MM.1S (cell line): ENCODE measurements at regions not wholly inside any gene's neighbourhood (a gene's known extent, or its start where the extent isn't known, plus 50 kb on each side); places are given as distances from the start of the nearest gene placed in this dataset.

ENCODE experiments used
- DNase-seq: peaks from one replicate; pipeline ENCODE4 v3.0.0-alpha.2; 2015
- H2AFZ ChIP-seq: fragments of 300-600 bp; sonication (generic); 2 replicates; pipeline ENCODE4 v1.6.0; 2016; ENCODE audit warnings: antibody characterized with exemption, low read length
- H3F3A ChIP-seq: fragments of 300-600 bp; sonication (generic); 2 replicates; pipeline ENCODE4 v1.6.1; 2016; ENCODE audit warnings: mild to moderate bottlenecking, antibody characterized with exemption, low read length, moderate library complexity, mixed read lengths; ENCODE audit not compliant: insufficient read depth
- H3K27ac ChIP-seq: fragments of 300-600 bp; sonication (generic); 2 replicates; pipeline ENCODE4 v1.5.1; 2016; ENCODE audit warnings: mild to moderate bottlenecking, low read length
- H3K27me3 ChIP-seq: fragments of 300-600 bp; sonication (generic); replicated peaks from 2 replicates; pipeline ENCODE4 v1.6.0; 2016; ENCODE audit warnings: low read length; ENCODE audit not compliant: insufficient read depth
- H3K36me3 ChIP-seq: fragments of 300-600 bp; sonication (generic); replicated peaks from 2 replicates; pipeline ENCODE4 v1.6.1; 2016; ENCODE audit warnings: mild to moderate bottlenecking, low read length, mixed read lengths; ENCODE audit not compliant: insufficient read depth
- H3K4me1 ChIP-seq: fragments of 300-600 bp; sonication (generic); 2 replicates; pipeline ENCODE4 v1.6.1; 2016; ENCODE audit warnings: low read length, mixed read lengths
- H3K4me2 ChIP-seq: fragments of 300-600 bp; sonication (generic); 2 replicates; pipeline ENCODE4 v1.6.0; 2016; ENCODE audit warnings: low read depth, low read length
- H3K4me3 ChIP-seq: fragments of 300-600 bp; sonication (generic); 2 replicates; pipeline ENCODE4 v1.5.1; 2016; ENCODE audit warnings: low read length, mixed read lengths
- H3K79me2 ChIP-seq: fragments of 300-600 bp; sonication (generic); 2 replicates; pipeline ENCODE4 v1.6.1; 2016; ENCODE audit warnings: mixed run types, low read length, mixed read lengths
- H3K9ac ChIP-seq: fragments of 300-600 bp; sonication (generic); 2 replicates; pipeline ENCODE4 v1.6.1; 2016; ENCODE audit warnings: low read length, mixed read lengths
- H3K9me2 ChIP-seq: fragments of 300-600 bp; sonication (generic); replicated peaks from 2 replicates; pipeline ENCODE4 v1.6.1; 2016; ENCODE audit warnings: mild to moderate bottlenecking, low read length, mixed read lengths; ENCODE audit not compliant: insufficient read depth
- H3K9me3 ChIP-seq: fragments of 300-600 bp; sonication (generic); replicated peaks from 2 replicates; pipeline ENCODE4 v1.6.1; 2016; ENCODE audit warnings: mild to moderate bottlenecking, low read length, mixed read lengths; ENCODE audit not compliant: insufficient read depth
- H4K20me1 ChIP-seq: fragments of 300-600 bp; sonication (generic); 2 replicates; pipeline ENCODE4 v1.6.1; 2016; ENCODE audit warnings: mild to moderate bottlenecking, low read length, moderate library complexity, mixed read lengths; ENCODE audit not compliant: insufficient read depth
- CTCF ChIP-seq: fragments of 300-600 bp; sonication (generic); IDR thresholded peaks from 2 replicates; pipeline ENCODE4 v1.5.1; 2016; ENCODE audit warnings: antibody characterized with exemption, low read length, mixed read lengths
- EZH2 ChIP-seq: fragments of 300-600 bp; sonication (generic); optimal IDR thresholded peaks from 2 replicates; pipeline ENCODE3; 2017; ENCODE audit warnings: low read depth, mild to moderate bottlenecking, antibody characterized with exemption, low read length, mixed read lengths
- EZH2phosphoT487 ChIP-seq: fragments of 300-600 bp; sonication (generic); IDR thresholded peaks from 2 replicates; pipeline ENCODE4 v1.6.1; 2018; ENCODE audit warnings: antibody characterized with exemption, low read length

GRCh38 chr5:98111686-98112085 is 661.8 kb upstream of the RGMB start:
- TF ChIP-seq EZH2 (no peak), EZH2phosphoT487 (no peak), CTCF (no peak)
- DNase-seq, result no peak
- Histone ChIP-seq H3K4me2 (no peak overlapping the region), H3K9ac (no peak overlapping the region), H3K36me3 (no peaks in the 10 kb centered on the region), H3K9me2 (no peaks in the 10 kb centered on the region), H2AFZ (no peak overlapping the region), H4K20me1 (no peaks in the 10 kb centered on the region), H3K79me2 (no peaks in the 10 kb centered on the region), H3K4me3 (no peak overlapping the region), H3F3A (no peaks in the 10 kb centered on the region), H3K4me1 (no peaks in the 10 kb centered on the region), H3K27me3 (no peaks in the 10 kb centered on the region), H3K9me3 (no peaks in the 10 kb centered on the region), H3K27ac (no peak overlapping the region)

GRCh38 chr5:98121036-98121936 is 652.2 kb upstream of the RGMB start:
- no peak for DNase-seq
- no peak overlapping the region for H3K4me2 ChIP-seq

GRCh38 chr5:98128271-98128670 is 645.2 kb upstream of the RGMB start:
- H3K4me2 ChIP-seq, result no peak overlapping the region
- H3K9ac ChIP-seq, result no peak overlapping the region
- DNase-seq, result no peak
- H3K9me3 ChIP-seq, result no peaks in the 10 kb centered on the region
- no peaks in the 10 kb centered on the region for H3K4me1 ChIP-seq
- no peak overlapping the region for H2AFZ ChIP-seq
- no peaks in the 10 kb centered on the region for H3K79me2 ChIP-seq
- H4K20me1 ChIP-seq, result no peaks in the 10 kb centered on the region
- H3F3A ChIP-seq, result no peaks in the 10 kb centered on the region
- no peak overlapping the region for H3K27ac ChIP-seq
- no peaks in the 10 kb centered on the region for H3K27me3 ChIP-seq
- no peaks in the 10 kb centered on the region for H3K9me2 ChIP-seq
- H3K4me3 ChIP-seq, result no peak overlapping the region
- no peaks in the 10 kb centered on the region for H3K36me3 ChIP-seq
- TF ChIP-seq EZH2, result no peak
- TF ChIP-seq CTCF, result no peak
- TF ChIP-seq EZH2phosphoT487, result no peak

More at GRCh38 chr5:98121036-98121936, 652.2 kb upstream of the RGMB start:
- Histone ChIP-seq H3K27ac (no peak overlapping the region), H4K20me1 (no peaks in the 10 kb centered on the region), H3K9ac (no peak overlapping the region), H3K4me3 (no peak overlapping the region), H3K4me1 (no peaks in the 10 kb centered on the region), H3K27me3 (no peaks in the 10 kb centered on the region), H3K9me3 (no peaks in the 10 kb centered on the region), H3K36me3 (no peaks in the 10 kb centered on the region), H3K9me2 (no peaks in the 10 kb centered on the region), H3F3A (no peaks in the 10 kb centered on the region), H3K79me2 (no peaks in the 10 kb centered on the region), H2AFZ (no peak overlapping the region)
- TF ChIP-seq EZH2phosphoT487 (no peak), EZH2 (no peak), CTCF (no peak)
